NCI-H128 (cell line): ENCODE measurements at regions not wholly inside any gene's neighbourhood (a gene's known extent, or its start where the extent isn't known, plus 50 kb on each side); places are given as distances from the start of the nearest gene placed in this dataset.
"Not testable (repeated sequence)": the region's sequence is repeated elsewhere in the genome, so short reads cannot be mapped to it uniquely, and the experiment has no call there.

Experiments
- DNase-seq: peaks from one replicate; lab custom pipeline; 2025; ENCODE audit not compliant: unreplicated experiment; lab: John Stamatoyannopoulos, UW

DNA sequence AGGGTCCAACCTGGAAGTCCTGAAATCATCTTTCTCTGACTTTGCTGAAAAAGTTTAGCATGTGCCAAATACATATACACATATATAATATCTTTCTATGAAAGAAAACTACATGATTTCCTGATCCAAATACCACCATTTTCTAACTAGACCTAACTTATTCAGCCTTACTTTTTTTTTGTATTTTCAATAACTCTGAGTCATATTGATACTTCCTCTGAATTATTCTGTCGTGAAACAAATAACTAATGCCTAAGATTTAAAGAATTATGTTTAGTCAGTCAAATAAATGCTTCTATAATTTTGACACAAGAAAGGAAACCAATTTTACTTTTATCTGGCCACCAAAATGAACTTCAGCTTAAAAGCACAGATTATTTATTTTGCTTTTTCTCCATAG is 760.2 kb upstream of the GBE1 start:
- no peak for DNase-seq

DNA sequence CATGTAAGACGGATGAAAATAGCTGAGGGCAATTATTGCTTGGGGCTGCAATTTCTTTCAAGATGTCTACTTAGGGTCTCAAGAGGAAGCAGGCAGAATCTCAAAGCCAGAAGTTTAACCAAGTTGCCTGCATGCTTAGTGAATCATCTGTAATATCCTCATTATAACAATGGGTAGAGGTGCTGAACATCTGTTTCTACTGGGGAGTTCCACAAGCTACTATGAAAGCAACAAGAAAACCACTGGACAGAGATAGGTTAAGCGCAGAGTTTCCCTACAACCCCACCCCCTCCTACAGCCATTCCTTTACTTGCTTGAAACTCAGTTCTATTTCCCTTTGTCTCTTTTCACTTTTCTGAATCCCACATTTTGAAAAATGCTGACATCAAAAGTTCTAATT is 759.4 kb upstream of the GBE1 start:
- no peak for DNase-seq

DNA sequence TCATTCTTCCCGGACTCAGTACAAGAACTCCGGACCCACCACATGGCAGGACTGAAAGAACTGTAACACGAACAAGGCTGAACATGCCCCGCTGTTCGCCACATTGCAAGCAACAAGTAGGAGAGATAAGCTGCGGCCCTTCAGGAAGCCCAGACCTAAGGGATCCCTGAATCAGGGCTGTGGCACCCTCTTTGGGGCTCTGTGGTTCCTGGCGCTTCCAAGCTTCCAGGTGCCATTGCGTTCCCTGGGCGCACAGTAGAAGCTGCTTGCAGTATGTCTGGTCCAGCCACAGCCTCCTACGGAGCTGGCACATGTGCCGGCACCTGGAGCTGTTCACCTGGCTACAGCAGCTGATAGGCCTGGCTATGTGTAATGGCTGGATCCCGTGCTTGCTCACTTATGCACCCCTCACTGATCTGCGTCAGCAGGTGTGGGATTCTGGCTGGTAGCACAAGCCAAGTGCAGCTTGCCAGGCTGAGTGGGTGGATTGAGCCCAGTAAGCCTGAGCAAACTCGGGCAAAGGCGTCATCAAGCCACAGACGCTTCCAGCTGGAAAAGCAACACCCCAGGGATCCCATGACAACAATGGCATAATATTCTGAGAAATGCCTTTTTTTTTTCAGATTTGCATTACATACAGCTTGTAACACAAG is 748.6 kb upstream of the GBE1 start:
- DNase-seq, result no peak

DNA sequence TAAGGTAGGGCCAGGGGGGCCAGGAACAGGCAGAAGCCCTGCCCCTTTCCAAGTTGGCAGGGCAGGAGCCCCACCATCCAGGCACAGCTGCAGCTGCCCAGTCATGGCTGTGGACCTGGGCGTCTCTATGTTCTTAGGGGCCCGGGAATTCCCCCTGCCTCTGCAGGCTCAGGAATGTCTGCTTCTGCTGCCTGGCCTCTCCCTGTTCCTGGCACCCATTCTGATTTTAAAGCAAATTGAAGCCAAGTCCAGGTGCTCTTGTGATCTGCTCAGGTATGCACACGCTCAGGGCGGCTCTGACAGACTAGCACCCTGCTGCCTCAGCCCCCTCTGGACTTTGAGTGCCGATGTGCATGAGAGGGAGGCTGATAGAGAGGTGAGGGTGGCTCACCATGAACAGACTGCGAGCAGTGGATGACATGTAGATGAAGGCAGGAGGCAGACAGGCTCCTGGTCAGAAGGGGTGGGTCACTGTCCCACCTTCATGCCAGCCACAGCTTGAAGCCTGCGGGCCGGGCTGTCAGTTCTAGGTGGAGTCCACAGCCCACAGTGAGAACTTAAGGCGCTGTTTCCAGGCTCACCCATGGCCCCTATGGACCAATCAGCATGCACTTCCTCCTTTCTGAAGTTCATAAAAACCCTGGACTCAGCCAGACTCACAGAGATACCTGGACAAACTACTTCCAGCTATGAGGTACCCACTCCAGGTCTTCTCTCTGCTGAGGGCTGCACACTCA is 747.8 kb upstream of the GBE1 start:
- no peak for DNase-seq

DNA sequence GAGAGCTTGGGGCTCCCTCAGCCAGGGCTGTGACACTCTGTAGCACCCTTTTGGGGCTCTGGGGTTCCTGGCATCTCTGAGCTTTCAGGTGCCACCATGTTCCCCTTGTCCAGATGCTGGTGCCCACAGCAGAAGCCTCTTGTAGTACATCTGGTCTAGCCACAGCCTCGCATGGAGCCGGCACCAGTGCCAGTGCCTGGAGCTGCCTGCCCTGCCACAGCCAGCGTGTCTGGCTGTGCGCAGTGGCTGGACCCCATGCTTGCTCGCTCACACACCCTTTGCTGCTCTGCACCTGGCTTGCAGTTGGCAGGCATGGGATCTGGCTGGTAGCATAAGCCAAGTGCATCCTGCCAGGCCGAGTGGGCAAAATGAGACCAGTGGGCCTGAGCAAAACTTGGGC is 744.8 kb upstream of the GBE1 start:
- DNase-seq, result no peak

DNA sequence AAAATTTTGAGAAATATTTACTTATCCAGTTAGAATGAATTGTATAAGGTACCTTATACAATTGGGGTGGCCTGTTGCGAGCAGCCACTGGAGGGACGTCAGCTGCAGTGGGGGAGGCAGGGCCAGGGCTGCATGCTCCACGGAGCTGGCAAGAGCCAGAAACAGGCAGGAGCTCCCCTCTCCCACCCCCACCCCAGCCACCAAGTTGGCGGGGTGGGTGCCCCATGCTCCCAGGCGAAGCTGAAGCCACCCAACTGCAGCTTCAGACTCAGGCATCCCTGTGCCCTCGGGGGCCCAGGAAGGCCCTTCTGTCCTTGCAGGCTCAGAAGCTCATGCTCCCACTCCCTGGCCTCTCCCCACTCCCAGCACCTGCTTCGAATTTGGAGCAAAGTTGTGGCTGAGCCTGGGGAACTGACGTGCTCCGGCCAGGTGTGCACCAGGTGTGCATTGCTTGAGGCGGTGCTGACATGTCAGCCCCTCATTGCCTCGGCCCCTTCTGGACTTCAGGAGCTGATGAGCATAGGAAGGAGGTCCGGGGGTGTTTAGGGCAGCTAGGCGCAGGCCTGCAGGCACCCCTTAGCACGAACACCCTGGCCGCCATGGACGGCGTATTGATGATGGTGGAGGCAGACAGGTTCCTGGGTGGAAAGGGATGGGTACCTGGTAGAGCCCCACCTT is 743.8 kb upstream of the GBE1 start:
- no peak for DNase-seq

DNA sequence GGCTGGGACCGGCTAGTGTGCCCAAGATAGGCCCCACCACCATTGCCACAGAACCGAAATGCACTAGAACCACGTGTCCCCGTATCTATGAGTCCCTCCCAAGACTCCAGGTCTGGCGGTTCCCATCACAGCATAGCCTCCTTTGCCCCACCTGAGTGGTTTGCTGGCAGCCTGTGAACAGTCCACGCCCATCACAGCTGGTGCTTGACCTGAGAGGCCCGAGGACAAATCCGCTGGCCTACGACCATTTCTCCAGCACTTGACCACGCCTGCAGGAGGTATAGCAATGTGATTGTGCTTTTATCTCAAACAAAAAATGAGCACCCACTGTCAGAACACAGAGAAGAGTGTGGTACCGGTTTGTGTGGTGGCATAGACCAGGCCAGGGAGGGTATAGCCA is 736.7 kb upstream of the GBE1 start:
- DNase-seq, result no peak

DNA sequence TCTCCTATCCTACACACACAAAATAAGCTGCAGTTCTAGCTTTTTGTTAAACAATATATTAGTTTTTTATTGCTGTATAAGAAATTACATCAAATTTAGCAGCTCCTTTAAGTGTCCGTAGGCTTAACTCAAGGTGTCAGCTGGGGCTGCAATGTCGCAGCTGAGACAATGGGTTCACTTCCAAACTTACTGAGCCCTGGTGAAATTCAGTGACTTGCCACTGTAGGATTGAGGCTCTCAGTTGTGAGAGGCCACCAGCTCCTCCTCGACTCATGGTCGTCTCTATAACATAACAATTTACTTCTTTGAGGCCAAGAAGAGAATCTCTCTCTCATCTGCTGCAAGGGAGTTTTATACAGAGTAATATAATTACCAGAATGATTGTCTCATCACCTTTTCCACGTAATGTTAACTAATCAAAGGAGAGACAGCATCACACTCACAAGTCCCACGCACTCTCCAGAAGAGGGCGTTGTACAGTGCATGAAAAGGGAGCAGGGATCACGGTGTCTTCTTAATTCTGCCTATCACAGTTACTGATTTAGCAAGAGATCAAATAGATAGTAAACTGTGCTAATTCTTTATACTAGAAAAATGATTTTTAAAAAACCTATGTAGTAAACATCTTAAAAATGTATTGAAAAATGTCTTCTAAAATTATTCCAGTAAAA is 735.6 kb upstream of the GBE1 start:
- DNase-seq, result no peak

DNA sequence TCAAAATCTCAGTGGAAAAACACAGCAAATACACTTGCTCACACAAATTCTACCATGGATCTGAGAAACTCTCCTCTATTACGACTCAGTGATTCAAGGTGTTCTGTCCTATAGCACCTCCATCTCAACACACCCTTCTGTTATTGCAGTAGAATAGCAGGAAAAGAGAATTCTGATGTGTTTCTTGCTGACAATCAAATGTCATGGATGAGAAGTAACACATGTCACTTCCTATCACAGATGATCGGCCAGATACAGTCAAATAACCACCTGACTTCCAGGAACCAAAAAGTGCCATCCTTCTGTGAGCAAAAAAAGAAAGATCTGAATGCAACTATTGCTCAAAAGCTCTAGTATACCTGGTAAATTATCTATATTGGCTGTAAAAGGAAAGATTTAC is 734.2 kb upstream of the GBE1 start:
- DNase-seq, result no peak

DNA sequence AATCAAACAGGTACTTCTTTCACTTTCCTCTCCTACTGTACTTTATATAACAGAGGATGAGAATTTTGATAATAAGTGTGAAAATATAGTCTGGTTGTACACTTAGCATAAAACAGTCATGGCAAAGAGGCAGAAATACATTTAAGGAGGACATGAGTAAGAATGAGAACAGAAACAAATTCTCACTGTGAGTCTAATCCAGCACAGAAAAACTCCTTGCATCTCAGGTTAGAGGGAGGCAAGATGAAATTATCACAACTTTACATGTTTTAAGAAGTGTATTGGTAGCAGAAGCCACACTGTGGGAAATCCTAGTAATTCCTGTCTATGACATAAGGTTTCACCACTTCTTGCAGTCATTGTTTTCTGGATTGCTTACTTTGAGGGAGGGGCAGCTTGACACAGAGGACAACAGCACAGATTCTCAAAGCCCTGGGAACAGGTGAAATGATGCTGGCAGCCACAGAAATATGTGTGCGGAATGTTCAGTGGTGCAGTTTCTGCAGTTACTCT is 733.6 kb upstream of the GBE1 start:
- DNase-seq, result no peak

DNA sequence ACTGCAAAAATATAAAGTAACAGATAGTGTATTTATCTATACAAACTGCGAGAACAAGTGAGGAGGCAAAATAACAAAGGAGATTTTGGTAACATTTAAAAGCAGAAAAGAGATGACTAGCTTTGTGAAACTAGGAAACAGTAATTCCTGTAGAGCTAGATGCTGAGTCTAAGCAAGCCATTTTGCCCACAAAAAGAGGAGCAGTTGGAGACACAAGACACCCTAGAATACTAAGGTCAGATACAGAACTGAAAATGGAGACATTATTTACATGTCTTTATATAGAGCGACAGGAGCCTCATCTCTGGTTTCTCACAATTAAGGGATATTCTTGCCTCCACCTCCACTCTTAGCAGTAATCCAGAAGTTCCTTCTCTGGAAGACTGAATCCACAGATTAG is 732.4 kb upstream of the GBE1 start:
- DNase-seq, result no peak

DNA sequence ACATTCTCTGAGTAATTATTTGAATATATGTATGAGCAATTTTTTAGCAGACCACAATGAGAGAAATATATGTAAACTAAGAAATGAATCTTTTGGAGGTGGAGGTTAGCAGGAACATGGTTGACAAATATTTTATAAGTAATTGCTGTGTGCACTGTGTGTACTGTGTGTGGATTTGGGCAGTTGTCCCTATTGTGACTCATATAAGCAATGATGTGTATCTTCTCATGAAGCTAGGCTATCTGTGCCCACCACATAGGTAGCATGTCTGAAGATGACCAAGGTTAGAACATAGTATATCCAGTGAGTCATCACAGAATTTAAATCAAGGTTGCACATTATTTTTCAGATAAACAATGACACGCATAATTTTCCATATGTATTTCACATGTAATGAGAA is 713.9 kb upstream of the GBE1 start:
- no peak for DNase-seq

DNA sequence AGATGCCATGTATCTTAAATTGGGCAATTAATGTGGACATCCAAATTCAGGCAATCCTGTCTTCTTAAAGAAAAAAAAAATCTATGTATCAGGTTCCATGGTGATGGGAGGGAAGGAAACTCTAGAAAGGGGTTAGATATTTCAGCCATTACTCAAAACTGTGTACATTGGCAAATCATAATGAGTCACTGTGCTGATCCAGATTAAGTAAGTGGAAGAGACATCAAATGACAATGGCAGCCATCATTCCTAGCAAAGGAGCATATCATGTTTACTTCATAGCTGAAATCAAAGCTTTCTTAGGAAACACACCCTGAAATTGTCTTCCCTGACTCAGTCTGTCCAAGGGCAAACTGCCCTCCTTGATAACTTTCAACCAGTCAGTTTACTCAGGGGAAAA is 713.3 kb upstream of the GBE1 start:
- no peak for DNase-seq

DNA sequence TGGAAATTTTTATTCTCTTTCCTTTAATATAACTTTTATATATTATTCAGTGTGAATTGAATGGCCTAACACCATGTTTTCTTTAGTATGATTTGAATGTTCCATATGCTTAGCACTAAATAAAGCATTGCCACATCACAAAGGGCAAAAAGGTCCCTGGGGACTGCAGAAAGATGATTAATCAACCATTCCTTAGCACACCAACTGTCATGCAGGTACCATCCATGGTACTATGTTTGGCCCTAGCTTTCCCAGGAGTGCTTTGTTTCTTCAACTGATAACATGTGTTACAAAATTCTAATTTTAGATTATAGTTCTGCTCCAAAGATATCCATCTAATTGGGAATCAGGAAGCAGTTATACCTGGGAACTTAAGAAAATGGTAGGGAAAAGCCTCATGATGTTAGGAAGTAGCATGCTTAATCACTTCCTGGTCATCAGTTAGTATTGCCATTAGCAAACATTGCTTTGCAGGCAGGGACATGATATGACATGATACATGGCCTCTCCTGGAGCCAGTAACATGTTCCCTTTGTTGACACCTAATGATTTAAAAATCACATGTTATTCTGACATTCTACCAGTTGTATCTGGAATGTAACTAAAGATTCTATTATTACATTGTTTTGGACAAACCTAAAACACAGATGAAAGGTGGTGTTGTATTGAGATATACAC is 712.6 kb upstream of the GBE1 start:
- DNase-seq, result no peak

DNA sequence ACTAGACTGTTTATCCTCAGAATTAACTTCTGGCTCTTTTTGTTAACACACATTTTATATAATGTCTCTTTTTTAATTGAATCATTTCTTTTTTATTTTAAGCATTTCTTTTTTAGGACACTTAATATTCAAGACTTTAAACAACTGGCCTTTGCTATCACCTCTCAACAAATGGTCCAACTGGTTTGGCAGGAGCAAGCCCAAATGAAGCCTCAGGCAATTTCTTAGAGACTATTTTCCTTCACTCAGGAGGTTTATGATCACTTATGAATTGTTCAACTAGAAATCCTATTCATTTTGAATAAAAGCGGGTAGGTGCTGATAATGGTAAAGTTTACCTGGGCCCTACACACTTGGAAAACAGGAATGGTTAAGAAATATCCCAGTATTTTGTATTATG is 705.6 kb upstream of the GBE1 start:
- no peak for DNase-seq

DNA sequence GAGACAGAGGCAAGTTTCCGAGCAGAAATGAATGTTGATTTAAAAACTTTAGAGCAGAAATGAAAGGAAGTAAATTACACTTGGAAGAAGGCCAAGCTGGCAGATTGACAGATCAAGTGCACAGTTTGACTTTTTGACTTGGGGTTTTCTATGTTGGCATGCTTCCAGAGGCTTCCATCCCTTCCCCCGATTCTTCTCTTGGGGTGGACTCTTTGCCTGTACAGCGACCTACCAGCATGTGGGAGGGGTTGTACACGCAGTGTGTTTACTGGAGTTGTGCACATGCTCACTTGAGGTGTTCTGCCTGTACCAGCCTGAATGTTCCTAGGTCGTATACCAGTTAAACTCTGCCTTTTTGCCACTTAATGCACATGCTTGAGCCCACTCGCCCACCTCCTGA is 701.5 kb upstream of the GBE1 start:
- DNase-seq, result peak; percentile 13

DNA sequence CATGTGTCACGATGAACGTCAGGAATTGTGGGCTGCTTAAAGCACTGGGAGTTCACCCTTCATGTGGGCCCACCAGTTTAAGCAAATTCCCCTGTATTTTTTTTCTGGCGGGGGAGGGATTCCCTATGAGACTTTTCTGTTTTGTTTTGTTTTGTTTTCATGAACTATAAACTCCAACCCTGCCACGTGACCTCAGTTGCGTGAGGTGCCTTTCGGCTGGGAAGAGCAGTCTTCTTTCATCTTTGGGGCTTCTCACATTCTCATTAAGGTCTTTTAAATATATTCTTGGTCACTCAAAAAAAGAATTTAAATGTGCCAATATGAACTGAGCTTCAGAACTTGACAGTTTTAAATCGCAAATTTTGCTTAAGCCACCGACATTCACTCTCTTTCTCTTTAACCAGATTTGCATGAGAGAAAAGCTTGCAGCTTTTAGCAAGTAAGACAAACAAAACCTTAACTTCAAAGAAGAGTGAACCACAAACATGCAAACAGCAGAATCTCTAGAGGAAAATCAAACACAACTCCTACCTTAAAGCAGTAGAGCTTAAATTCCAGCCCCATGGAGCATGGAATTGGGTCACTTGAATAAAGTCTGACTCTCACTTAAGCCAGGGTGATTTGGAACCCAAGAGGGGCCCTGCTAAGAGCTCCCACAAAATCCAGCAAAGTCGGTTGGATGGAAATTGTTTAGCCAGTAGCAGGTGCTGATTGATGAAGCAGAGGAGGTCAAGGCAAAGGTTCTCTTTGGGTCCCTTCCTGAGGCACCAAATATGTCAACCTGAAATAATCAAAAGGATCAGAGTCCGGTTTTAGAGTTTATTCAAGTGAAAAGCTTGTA is 699.8 kb upstream of the GBE1 start:
- no peak for DNase-seq

DNA sequence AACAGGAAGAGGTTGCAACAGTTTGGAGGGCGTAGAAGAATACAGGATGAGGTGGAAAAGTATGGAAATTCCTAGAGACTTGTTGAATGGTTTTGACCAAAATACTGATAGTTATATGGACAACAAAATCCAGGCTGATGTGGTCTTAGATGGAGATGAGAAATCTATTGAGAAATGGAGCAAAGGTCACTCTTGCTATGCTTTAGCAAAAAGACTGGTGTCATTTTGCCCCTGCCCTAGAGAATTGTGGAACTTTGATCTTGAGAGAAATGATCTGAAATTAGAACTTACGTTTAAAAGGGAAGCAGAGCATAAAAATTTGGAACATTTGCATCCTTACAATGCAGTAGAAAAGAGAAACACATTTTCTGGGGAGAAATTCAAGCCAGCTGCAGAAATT is 686.9 kb upstream of the GBE1 start:
- no peak for DNase-seq

DNA sequence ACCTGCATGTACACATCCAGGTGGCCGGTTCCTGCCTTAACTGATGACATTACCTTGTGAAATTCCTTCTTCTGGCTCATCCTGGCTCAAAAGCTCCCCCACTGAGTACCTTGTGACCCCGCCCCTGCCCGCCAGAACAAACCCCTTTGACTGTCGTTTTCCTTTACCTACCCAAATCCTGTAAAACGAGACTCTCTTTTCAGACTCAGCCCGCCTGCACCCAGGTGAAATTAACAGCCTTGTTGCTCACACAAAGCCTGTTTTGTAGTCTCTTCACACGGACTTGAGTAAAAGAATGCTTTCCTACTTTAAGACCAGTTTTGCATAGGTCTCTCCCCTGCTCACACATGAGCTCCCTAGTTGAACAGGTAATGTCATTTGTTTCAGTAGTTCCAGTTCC is 667.4 kb upstream of the GBE1 start:
- not testable (repeated sequence) for DNase-seq

DNA sequence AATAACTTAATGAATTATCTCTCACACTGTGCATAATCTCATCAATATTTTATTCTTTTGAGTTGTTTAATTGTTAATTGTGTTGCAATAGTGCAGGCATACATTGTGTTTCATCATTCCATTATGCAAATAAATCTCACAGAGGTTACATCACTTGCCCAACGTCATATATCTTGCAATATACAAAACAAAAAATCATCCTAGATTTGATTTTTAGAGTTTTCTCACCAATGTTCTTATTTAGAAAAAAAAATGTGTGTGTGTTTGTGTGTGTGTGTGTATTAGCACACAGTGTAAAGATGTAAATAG is 662.5 kb upstream of the GBE1 start:
- DNase-seq, result no peak
